HEK293 (cell line): ENCODE measurements at regions not wholly inside any gene's neighbourhood (a gene's known extent, or its start where the extent isn't known, plus 50 kb on each side); places are given as distances from the start of the nearest gene placed in this dataset.
A peak's percentile ranks its signal among the peaks of the same experiment; 100 is the strongest.

Experiments used
- BCL11B ChIP-seq: fragments of 450-650 bp; formaldehyde crosslinking; IDR thresholded peaks from 2 replicates; pipeline ENCODE4 v1.5.1; 2016; ENCODE audit warnings: low read depth, missing biosample characterization, missing genetic modification characterization
- ELK4 ChIP-seq: IDR thresholded peaks from 2 replicates; pipeline ENCODE4 v1.6.1; 2011; ENCODE audit warnings: mild to moderate bottlenecking, low read depth, low read length, borderline replicate concordance
- GLI2 ChIP-seq: fragments of 450-650 bp; formaldehyde crosslinking; IDR thresholded peaks from 2 replicates; pipeline ENCODE4; 2017; ENCODE audit warnings: missing biosample characterization, missing genetic modification characterization, low read depth, borderline replicate concordance
- HOXA7 ChIP-seq: sonication (generic); formaldehyde crosslinking; IDR thresholded peaks from 2 replicates; pipeline ENCODE4 v1.8.1; 2022; ENCODE audit warnings: missing genetic modification reagents, borderline replicate concordance
- HOXC10 ChIP-seq: sonication (generic); formaldehyde crosslinking; IDR thresholded peaks from 2 replicates; pipeline ENCODE4 v1.8.1; 2023; ENCODE audit warnings: mild to moderate bottlenecking, missing genetic modification reagents
- KLF1 ChIP-seq: fragments of 450-650 bp; formaldehyde crosslinking; IDR thresholded peaks from 2 replicates; pipeline ENCODE4 v1.5.1; 2016; ENCODE audit warnings: missing biosample characterization, missing genetic modification characterization
- KLF8 ChIP-seq: fragments of 450-650 bp; formaldehyde crosslinking; IDR thresholded peaks from 2 replicates; pipeline ENCODE4 v1.5.1; 2016; ENCODE audit warnings: missing biosample characterization, missing genetic modification characterization
- PATZ1 ChIP-seq: fragments of 450-650 bp; formaldehyde crosslinking; IDR thresholded peaks from 2 replicates; pipeline ENCODE4 v1.5.1; 2016; ENCODE audit warnings: missing biosample characterization, missing genetic modification characterization
- REPIN1 ChIP-seq: fragments of 450-650 bp; formaldehyde crosslinking; IDR thresholded peaks from 2 replicates; pipeline ENCODE4 v1.5.1; 2017; ENCODE audit warnings: missing biosample characterization, missing genetic modification characterization, low read depth
- SP3 ChIP-seq: fragments of 450-650 bp; formaldehyde crosslinking; IDR thresholded peaks from 2 replicates; pipeline ENCODE4 v1.5.1; 2016; ENCODE audit warnings: missing biosample characterization, missing genetic modification characterization
- SP7 ChIP-seq: fragments of 450-650 bp; formaldehyde crosslinking; IDR thresholded peaks from 2 replicates; pipeline ENCODE4 v1.5.1; 2016; ENCODE audit warnings: missing biosample characterization, missing genetic modification characterization
- YY2 ChIP-seq: fragments of 450-650 bp; formaldehyde crosslinking; IDR thresholded peaks from 2 replicates; pipeline ENCODE4 v1.5.1; 2016; ENCODE audit warnings: missing biosample characterization, missing genetic modification characterization
- ZBTB49 ChIP-seq: fragments of 450-650 bp; formaldehyde crosslinking; IDR thresholded peaks from 2 replicates; pipeline ENCODE4 v1.5.1; 2016; ENCODE audit warnings: missing biosample characterization, missing genetic modification characterization, low read depth
- ZBTB7A ChIP-seq: fragments of 450-650 bp; formaldehyde crosslinking; IDR thresholded peaks from 2 replicates; pipeline ENCODE4 v1.5.1; 2016; ENCODE audit warnings: low read depth, missing biosample characterization, missing genetic modification characterization
- ZBTB8A ChIP-seq: fragments of 450-650 bp; formaldehyde crosslinking; IDR thresholded peaks from 2 replicates; pipeline ENCODE4 v1.5.1; 2016; ENCODE audit warnings: missing biosample characterization, missing genetic modification characterization
- ZFP41 ChIP-seq: fragments of 450-650 bp; formaldehyde crosslinking; IDR thresholded peaks from 2 replicates; pipeline ENCODE4 v1.5.1; 2016; ENCODE audit warnings: missing biosample characterization, missing genetic modification characterization, borderline replicate concordance
- ZNF114 ChIP-seq: fragments of 450-650 bp; formaldehyde crosslinking; IDR thresholded peaks from 2 replicates; pipeline ENCODE4 v1.5.0; 2017; ENCODE audit warnings: missing biosample characterization, missing genetic modification characterization
- ZNF140 ChIP-seq: fragments of 450-650 bp; formaldehyde crosslinking; IDR thresholded peaks from 2 replicates; pipeline ENCODE4 v1.5.1; 2016; ENCODE audit warnings: missing biosample characterization, missing genetic modification characterization
- ZNF223 ChIP-seq: fragments of 450-650 bp; formaldehyde crosslinking; IDR thresholded peaks from 2 replicates; pipeline ENCODE4 v1.5.1; 2016; ENCODE audit warnings: missing biosample characterization, missing genetic modification characterization
- ZNF24 ChIP-seq: fragments of 450-650 bp; formaldehyde crosslinking; IDR thresholded peaks from 2 replicates; pipeline ENCODE4 v1.5.1; 2016; ENCODE audit warnings: missing biosample characterization, missing genetic modification characterization
- ZNF280C ChIP-seq: fragments of 450-650 bp; formaldehyde crosslinking; IDR thresholded peaks from 2 replicates; pipeline ENCODE4 v1.5.1; 2016; ENCODE audit warnings: missing biosample characterization, missing genetic modification characterization
- ZNF433 ChIP-seq: fragments of 450-650 bp; formaldehyde crosslinking; IDR thresholded peaks from 2 replicates; pipeline ENCODE4 v1.5.1; 2016; ENCODE audit warnings: missing biosample characterization, missing genetic modification characterization, low read depth
- ZNF473 ChIP-seq: fragments of 450-650 bp; formaldehyde crosslinking; IDR thresholded peaks from 2 replicates; pipeline ENCODE4 v1.5.1; 2017; ENCODE audit warnings: missing biosample characterization, missing genetic modification characterization
- ZNF518A ChIP-seq: fragments of 450-650 bp; formaldehyde crosslinking; conservative IDR thresholded peaks from 2 replicates; pipeline ENCODE4 v1.5.1; 2016; ENCODE audit warnings: low read depth, missing biosample characterization, missing genetic modification characterization
- ZNF530 ChIP-seq: fragments of 450-650 bp; formaldehyde crosslinking; IDR thresholded peaks from 2 replicates; pipeline ENCODE4 v1.5.1; 2016; ENCODE audit warnings: low read depth, missing biosample characterization, missing genetic modification characterization
- ZNF571 ChIP-seq: fragments of 450-650 bp; formaldehyde crosslinking; IDR thresholded peaks from 2 replicates; pipeline ENCODE4 v1.5.0; 2017; ENCODE audit warnings: missing biosample characterization, missing genetic modification characterization
- ZNF664 ChIP-seq: fragments of 450-650 bp; formaldehyde crosslinking; IDR thresholded peaks from 2 replicates; pipeline ENCODE4 v1.5.1; 2016; ENCODE audit warnings: missing biosample characterization, missing genetic modification characterization
- ZNF776 ChIP-seq: fragments of 450-650 bp; formaldehyde crosslinking; IDR thresholded peaks from 2 replicates; pipeline ENCODE4 v1.5.0; 2017; ENCODE audit warnings: missing biosample characterization, missing genetic modification characterization, borderline replicate concordance

- TF ChIP-seq PATZ1 (tag by site-specific recombination) (peak; percentile 84), YY2 (tag by site-specific recombination) (no peak), ZBTB7A (no peak), SP3 (tag by site-specific recombination) (no peak), ZNF433 (tag by site-specific recombination) (no peak), ZNF114 (no peak), SP7 (tag by site-specific recombination) (peak; percentile 77), ZNF280C (tag by site-specific recombination) (no peak), HOXA7 (CRISPR knock-in tag) (no peak), ZNF530 (tag by site-specific recombination) (no peak), ZNF571 (tag by site-specific recombination) (no peak), ZBTB49 (tag by site-specific recombination) (no peak), ELK4 (no peak), ZNF140 (tag by site-specific recombination) (no peak), HOXC10 (CRISPR knock-in tag) (no peak), REPIN1 (tag by site-specific recombination) (peak; percentile 59; the same call in 1 of the 2 replicates), ZNF776 (no peak), BCL11B (tag by site-specific recombination) (no peak), ZBTB8A (peak; percentile 71), ZNF518A (tag by site-specific recombination) (no peak), ZNF223 (tag by site-specific recombination) (no peak), ZFP41 (no peak), ZNF664 (tag by site-specific recombination) (no peak), KLF1 (tag by site-specific recombination) (no peak), ZNF24 (tag by site-specific recombination) (no peak), GLI2 (tag by site-specific recombination) (no peak), KLF8 (tag by site-specific recombination) (0 out of 2 replicates have a peak, but pooled peaks have one; percentile 21), ZNF473 (tag by site-specific recombination) (no peak)
Measured at GRCh38 chr12:107912421-107913004, 138.0 kb downstream of the ASCL4 start (continued).
